OCI-LY3 (cell line): ENCODE measurements at regions not wholly inside any gene's neighbourhood (a gene's known extent, or its start where the extent isn't known, plus 50 kb on each side); places are given as distances from the start of the nearest gene placed in this dataset.
"Not testable (repeated sequence)": the region's sequence is repeated elsewhere in the genome, so short reads cannot be mapped to it uniquely, and the experiment has no call there.

ENCODE experiments used
- H2AFZ ChIP-seq: fragments of 200-600, 300-600 bp; shearing (Covaris generic); 2 replicates; pipeline ENCODE4 v1.6.0; 2014; ENCODE audit warnings: antibody characterized with exemption, low read depth, low read length
- H3K27ac ChIP-seq: fragments of 200-600, 300-600 bp; sonication (generic); 2 replicates; pipeline ENCODE4 v1.5.1; 2014; ENCODE audit warnings: mild to moderate bottlenecking, low read length, moderate library complexity, mixed read lengths
- H3K27me3 ChIP-seq: fragments of 200-600, 300-600 bp; sonication (generic); 2 replicates; pipeline ENCODE4 v1.6.1; 2014; ENCODE audit warnings: low read depth, low read length, mixed read lengths
- H3K36me3 ChIP-seq: fragments of 200-600, 300-600 bp; sonication (generic); replicated peaks from 2 replicates; pipeline ENCODE3; 2014; ENCODE audit warnings: low read depth, low read length, mixed read lengths
- H3K4me1 ChIP-seq: fragments of 300-600, 200-600 bp; sonication (generic); 2 replicates; pipeline ENCODE4 v1.6.1; 2014; ENCODE audit warnings: low read length, mixed read lengths
- H3K4me2 ChIP-seq: fragments of 200-600, 300-600 bp; sonication (generic); 2 replicates; pipeline ENCODE4 v1.6.1; 2014; ENCODE audit warnings: low read length, mixed read lengths
- H3K4me3 ChIP-seq: fragments of 300-600, 200-600 bp; sonication (generic); 2 replicates; pipeline ENCODE4 v1.5.1; 2014; ENCODE audit warnings: antibody characterized with exemption, mild to moderate bottlenecking, low read length, moderate library complexity
- H3K79me2 ChIP-seq: fragments of 300-600, 200-600 bp; shearing (Covaris generic); 2 replicates; pipeline ENCODE4 v1.6.1; 2014; ENCODE audit warnings: mild to moderate bottlenecking, low read length, mixed read lengths
- H3K9ac ChIP-seq: fragments of 300-600, 200-600 bp; shearing (Covaris generic); 2 replicates; pipeline ENCODE4 v1.6.0; 2014; ENCODE audit warnings: mild to moderate bottlenecking, low read length, moderate library complexity
- H3K9me3 ChIP-seq: fragments of 200-600, 300-600 bp; shearing (Covaris generic); 2 replicates; pipeline ENCODE4 v1.6.1; 2014; ENCODE audit warnings: low read length, mixed read lengths; ENCODE audit not compliant: insufficient read depth
- H4K20me1 ChIP-seq: fragments of 200-600, 300-600 bp; sonication (generic); 2 replicates; pipeline ENCODE4 v1.6.1; 2016; ENCODE audit warnings: low read length, mixed read lengths; ENCODE audit not compliant: insufficient read depth
- EZH2phosphoT487 ChIP-seq: fragments of 200-600 bp; shearing (Covaris generic); IDR thresholded peaks from 2 replicates; pipeline ENCODE4 v1.6.1; 2018; ENCODE audit warnings: antibody characterized with exemption, mixed run types, low read depth
- TF ChIP-seq, protein P1 (sequence below): fragments of 200-600, 300-600 bp; sonication (generic); IDR thresholded peaks from 2 replicates; pipeline ENCODE4 v1.5.1; 2014; ENCODE audit warnings: antibody characterized with exemption, low read length, low read depth

GRCh38 chr16:16934660-16935059 lies 536.1 kb downstream of the XYLT1 start:
- Histone ChIP-seq H2AFZ (no peak overlapping the region), H3K27me3 (peaks cover 26% of the 10 kb centered on the region), H3K4me1 (no peaks in the 10 kb centered on the region), H3K9ac (no peak overlapping the region), H3K79me2 (no peaks in the 10 kb centered on the region), H3K36me3 (no peaks in the 10 kb centered on the region), H3K9me3 (no peaks in the 10 kb centered on the region), H4K20me1 (no peaks in the 10 kb centered on the region), H3K4me2 (no peak overlapping the region), H3K27ac (no peak overlapping the region), H3K4me3 (no peak overlapping the region)
- TF ChIP-seq EZH2phosphoT487: no peak
- TF ChIP-seq, protein P1, sequence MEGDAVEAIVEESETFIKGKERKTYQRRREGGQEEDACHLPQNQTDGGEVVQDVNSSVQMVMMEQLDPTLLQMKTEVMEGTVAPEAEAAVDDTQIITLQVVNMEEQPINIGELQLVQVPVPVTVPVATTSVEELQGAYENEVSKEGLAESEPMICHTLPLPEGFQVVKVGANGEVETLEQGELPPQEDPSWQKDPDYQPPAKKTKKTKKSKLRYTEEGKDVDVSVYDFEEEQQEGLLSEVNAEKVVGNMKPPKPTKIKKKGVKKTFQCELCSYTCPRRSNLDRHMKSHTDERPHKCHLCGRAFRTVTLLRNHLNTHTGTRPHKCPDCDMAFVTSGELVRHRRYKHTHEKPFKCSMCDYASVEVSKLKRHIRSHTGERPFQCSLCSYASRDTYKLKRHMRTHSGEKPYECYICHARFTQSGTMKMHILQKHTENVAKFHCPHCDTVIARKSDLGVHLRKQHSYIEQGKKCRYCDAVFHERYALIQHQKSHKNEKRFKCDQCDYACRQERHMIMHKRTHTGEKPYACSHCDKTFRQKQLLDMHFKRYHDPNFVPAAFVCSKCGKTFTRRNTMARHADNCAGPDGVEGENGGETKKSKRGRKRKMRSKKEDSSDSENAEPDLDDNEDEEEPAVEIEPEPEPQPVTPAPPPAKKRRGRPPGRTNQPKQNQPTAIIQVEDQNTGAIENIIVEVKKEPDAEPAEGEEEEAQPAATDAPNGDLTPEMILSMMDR: no peak

DNA sequence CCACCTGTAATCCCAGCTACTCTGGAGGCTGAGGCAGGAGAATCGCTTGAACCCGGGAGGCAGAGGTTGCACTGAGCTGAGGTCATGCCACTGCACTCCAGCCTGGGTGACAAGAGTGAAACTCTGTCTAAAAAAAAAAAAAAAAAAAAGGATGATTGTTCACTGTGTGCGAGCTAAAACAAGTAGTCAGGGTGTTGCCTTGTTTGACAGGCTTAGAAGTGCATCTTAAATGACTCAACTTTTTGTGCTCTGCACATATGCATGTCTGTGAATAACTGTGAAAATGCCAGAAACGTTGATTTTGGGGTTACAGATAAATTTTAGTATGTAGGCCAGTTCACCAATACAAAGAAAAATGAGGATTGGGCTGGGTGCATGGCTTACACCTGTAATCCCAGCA lies 534.9 kb downstream of the XYLT1 start:
- H4K20me1 ChIP-seq, H3K9ac ChIP-seq, H3K4me3 ChIP-seq, H3K9me3 ChIP-seq, H3K27ac ChIP-seq, H3K36me3 ChIP-seq, H2AFZ ChIP-seq, H3K4me1 ChIP-seq, H3K79me2 ChIP-seq, H3K4me2 ChIP-seq: not testable (repeated sequence)
- peaks cover 35% of the 10 kb centered on the region for H3K27me3 ChIP-seq

DNA sequence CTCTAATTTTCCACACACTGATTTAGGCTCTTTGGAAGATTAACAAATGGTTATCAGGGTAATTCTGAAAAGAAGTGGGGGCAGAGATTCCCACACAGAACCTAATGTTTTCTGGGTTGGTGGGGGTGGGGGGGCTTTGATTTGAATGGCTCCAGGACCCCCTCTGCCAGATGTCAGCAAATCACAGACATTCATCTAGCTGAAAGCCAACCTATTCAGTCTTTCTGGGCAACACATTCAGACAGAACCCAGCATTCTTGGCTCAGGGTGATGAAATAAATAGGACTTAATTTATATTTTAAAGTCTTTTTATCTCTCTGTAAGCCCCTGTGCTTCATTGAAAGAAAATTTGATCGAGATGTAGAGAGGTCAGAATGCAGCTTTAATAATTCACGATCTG lies 533.2 kb downstream of the XYLT1 start:
- TF ChIP-seq, protein P1: no peak
- no peak for TF ChIP-seq EZH2phosphoT487
- no peak overlapping the region for H2AFZ ChIP-seq
- no peak overlapping the region for H3K4me2 ChIP-seq

GRCh38 chr16:16938009-16938408 lies 532.8 kb downstream of the XYLT1 start:
- Histone ChIP-seq H3K9me3 (no peaks in the 10 kb centered on the region), H4K20me1 (no peaks in the 10 kb centered on the region), H3K9ac (no peak overlapping the region), H3K4me3 (no peak overlapping the region), H2AFZ (no peak overlapping the region), H3K36me3 (no peaks in the 10 kb centered on the region), H3K27me3 (peaks cover 50% of the 10 kb centered on the region), H3K27ac (no peak overlapping the region), H3K79me2 (no peaks in the 10 kb centered on the region), H3K4me2 (no peak overlapping the region), H3K4me1 (no peaks in the 10 kb centered on the region)
- TF ChIP-seq EZH2phosphoT487: no peak
- TF ChIP-seq, protein P1: no peak

More for the DNA sequence above, 533.2 kb downstream of the XYLT1 start:
- no peaks in the 10 kb centered on the region for H3K4me1 ChIP-seq
- H4K20me1 ChIP-seq: no peaks in the 10 kb centered on the region
- H3K27ac ChIP-seq: no peak overlapping the region
- peaks cover 50% of the 10 kb centered on the region for H3K27me3 ChIP-seq
- no peaks in the 10 kb centered on the region for H3K9me3 ChIP-seq
- H3K36me3 ChIP-seq: no peaks in the 10 kb centered on the region
- no peak overlapping the region for H3K9ac ChIP-seq
- no peak overlapping the region for H3K4me3 ChIP-seq
- no peaks in the 10 kb centered on the region for H3K79me2 ChIP-seq

DNA sequence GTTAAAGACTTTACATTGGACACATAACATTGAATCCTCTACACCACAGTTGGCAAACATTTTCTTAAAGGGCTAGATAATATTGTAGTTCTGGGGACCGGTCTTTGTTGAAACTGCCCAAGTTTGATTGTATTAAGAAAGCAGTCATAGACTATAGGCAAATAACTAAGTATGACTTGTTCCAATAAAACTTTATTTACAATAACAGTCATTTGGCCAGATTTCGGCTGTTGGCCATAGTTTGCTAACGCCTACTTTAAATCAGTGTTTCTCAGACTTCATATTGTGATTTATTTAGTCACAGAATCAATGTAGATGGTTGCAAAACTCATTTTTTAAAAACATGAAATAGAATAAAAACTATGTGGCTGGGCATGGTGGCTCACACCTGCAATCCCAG lies 531.8 kb downstream of the XYLT1 start:
- peaks cover 50% of the 10 kb centered on the region for H3K27me3 ChIP-seq
- H3K4me3 ChIP-seq: no peak overlapping the region
- no peak overlapping the region for H3K4me2 ChIP-seq
- TF ChIP-seq EZH2phosphoT487: no peak
- TF ChIP-seq, protein P1: no peak
- no peaks in the 10 kb centered on the region for H4K20me1 ChIP-seq
- H3K36me3 ChIP-seq: no peaks in the 10 kb centered on the region
- H3K79me2 ChIP-seq: no peaks in the 10 kb centered on the region
- no peaks in the 10 kb centered on the region for H3K4me1 ChIP-seq
- no peak overlapping the region for H3K9ac ChIP-seq
- no peak overlapping the region for H3K27ac ChIP-seq
- no peak overlapping the region for H2AFZ ChIP-seq
- no peaks in the 10 kb centered on the region for H3K9me3 ChIP-seq
